GM23338 (cell line): ENCODE measurements at regions not wholly inside any gene's neighbourhood (a gene's known extent, or its start where the extent isn't known, plus 50 kb on each side); places are given as distances from the start of the nearest gene placed in this dataset.
A peak's percentile ranks its signal among the peaks of the same experiment; 100 is the strongest.

Source experiments
- CREB1 ChIP-seq: fragments of 250-450 bp; sonication (Bioruptor Pico); IDR thresholded peaks from 2 replicates; pipeline ENCODE4 v1.5.0; 2020; ENCODE audit warnings: low read depth, mild to moderate bottlenecking, moderate library complexity
- EZH2 ChIP-seq: fragments of 200-600 bp; sonication (generic); IDR thresholded peaks from one replicate; pipeline ENCODE4 v1.8.0; 2017; ENCODE audit warnings: antibody characterized with exemption, mild to moderate bottlenecking, low read depth; ENCODE audit not compliant: unreplicated experiment
- EZH2phosphoT487 ChIP-seq: fragments of 200-600 bp; sonication (generic); IDR thresholded peaks from one replicate; pipeline ENCODE4 v1.8.1; 2018; ENCODE audit warnings: antibody characterized with exemption; ENCODE audit not compliant: unreplicated experiment
- JUNB ChIP-seq: IDR thresholded peaks from one replicate; pipeline ENCODE4 v1.6.1; 2016; ENCODE audit warnings: antibody characterized with exemption; ENCODE audit not compliant: unreplicated experiment
- NANOG ChIP-seq: IDR thresholded peaks from 2 replicates; pipeline ENCODE4 v1.6.1; 2016; ENCODE audit warnings: antibody characterized with exemption, borderline replicate concordance
- POLR2AphosphoS5 ChIP-seq: IDR thresholded peaks from 2 replicates; pipeline ENCODE4 v1.6.1; 2016; ENCODE audit warnings: antibody characterized with exemption, low read depth
- STAT1 ChIP-seq: IDR thresholded peaks from one replicate; pipeline ENCODE4 v1.6.1; 2016; ENCODE audit warnings: antibody characterized with exemption; ENCODE audit not compliant: unreplicated experiment
- ZNF114 ChIP-seq: fragments of 250-450 bp; sonication (Bioruptor Pico); IDR thresholded peaks from 2 replicates; pipeline ENCODE4 v1.5.0; 2020; ENCODE audit warnings: mild to moderate bottlenecking, moderate library complexity
- ZNF331 ChIP-seq: fragments of 250-450 bp; sonication (Bioruptor Pico); IDR thresholded peaks from 2 replicates; pipeline ENCODE4 v1.5.0; 2020; ENCODE audit warnings: low read depth, mild to moderate bottlenecking, moderate library complexity
- TF ChIP-seq, protein P1 (sequence below), 2 experiments: fragments of 200-600 bp in 1 of 2; sonication (generic) in 1 of 2; conservative IDR thresholded peaks; 2 replicates each; pipeline versions ENCODE4 v1.5.1 to v1.6.1; 2016 to 2017; ENCODE audit warnings: antibody characterized with exemption in 2 of 2, low read depth in 2 of 2, mild to moderate bottlenecking in 2 of 2, moderate library complexity in 1 of 2
- TF ChIP-seq, protein P2 (sequence below): IDR thresholded peaks from one replicate; pipeline ENCODE4 v1.6.1; 2018; ENCODE audit warnings: antibody characterized with exemption; ENCODE audit not compliant: unreplicated experiment
- TF ChIP-seq, protein P3 (sequence below): fragments of 250-450 bp; sonication (Bioruptor Pico); IDR thresholded peaks from 2 replicates; pipeline ENCODE4 v1.5.0; 2020; ENCODE audit warnings: mild to moderate bottlenecking, moderate library complexity

DNA sequence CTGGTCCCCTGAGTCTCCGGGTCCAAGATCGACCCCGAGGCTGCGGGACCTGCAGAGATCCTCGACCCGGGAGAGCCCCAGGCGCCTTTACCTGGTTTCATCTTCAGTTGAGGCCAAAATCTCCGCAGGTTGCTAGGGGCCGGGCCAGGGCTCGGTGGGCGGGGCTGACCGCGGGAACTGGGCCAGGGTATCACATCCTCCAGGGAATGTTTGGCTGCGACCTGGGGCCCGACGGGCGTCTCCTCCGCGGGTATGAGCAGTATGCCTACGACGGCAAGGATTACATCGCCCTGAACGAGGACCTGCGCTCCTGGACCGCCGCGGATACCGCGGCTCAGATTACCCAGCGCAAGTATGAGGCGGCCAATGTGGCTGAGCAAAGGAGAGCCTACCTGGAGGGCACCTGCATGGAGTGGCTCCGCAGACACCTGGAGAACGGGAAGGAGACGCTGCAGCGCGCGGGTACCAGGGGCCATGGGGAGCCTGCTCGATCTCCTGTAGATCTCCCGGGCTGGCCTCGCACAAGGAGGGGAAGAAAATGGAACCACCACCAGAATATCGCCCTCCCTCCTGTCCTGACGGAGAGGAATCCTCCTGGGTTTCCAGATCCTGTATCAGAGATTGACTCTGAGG is 53.8 kb upstream of the POLR1H start:
- TF ChIP-seq, protein P1, sequence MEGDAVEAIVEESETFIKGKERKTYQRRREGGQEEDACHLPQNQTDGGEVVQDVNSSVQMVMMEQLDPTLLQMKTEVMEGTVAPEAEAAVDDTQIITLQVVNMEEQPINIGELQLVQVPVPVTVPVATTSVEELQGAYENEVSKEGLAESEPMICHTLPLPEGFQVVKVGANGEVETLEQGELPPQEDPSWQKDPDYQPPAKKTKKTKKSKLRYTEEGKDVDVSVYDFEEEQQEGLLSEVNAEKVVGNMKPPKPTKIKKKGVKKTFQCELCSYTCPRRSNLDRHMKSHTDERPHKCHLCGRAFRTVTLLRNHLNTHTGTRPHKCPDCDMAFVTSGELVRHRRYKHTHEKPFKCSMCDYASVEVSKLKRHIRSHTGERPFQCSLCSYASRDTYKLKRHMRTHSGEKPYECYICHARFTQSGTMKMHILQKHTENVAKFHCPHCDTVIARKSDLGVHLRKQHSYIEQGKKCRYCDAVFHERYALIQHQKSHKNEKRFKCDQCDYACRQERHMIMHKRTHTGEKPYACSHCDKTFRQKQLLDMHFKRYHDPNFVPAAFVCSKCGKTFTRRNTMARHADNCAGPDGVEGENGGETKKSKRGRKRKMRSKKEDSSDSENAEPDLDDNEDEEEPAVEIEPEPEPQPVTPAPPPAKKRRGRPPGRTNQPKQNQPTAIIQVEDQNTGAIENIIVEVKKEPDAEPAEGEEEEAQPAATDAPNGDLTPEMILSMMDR (conservative IDR thresholded peaks at IDR 0.05; ENCODE audit: low read depth in 2 of 2): no peak
- TF ChIP-seq, protein P2, sequence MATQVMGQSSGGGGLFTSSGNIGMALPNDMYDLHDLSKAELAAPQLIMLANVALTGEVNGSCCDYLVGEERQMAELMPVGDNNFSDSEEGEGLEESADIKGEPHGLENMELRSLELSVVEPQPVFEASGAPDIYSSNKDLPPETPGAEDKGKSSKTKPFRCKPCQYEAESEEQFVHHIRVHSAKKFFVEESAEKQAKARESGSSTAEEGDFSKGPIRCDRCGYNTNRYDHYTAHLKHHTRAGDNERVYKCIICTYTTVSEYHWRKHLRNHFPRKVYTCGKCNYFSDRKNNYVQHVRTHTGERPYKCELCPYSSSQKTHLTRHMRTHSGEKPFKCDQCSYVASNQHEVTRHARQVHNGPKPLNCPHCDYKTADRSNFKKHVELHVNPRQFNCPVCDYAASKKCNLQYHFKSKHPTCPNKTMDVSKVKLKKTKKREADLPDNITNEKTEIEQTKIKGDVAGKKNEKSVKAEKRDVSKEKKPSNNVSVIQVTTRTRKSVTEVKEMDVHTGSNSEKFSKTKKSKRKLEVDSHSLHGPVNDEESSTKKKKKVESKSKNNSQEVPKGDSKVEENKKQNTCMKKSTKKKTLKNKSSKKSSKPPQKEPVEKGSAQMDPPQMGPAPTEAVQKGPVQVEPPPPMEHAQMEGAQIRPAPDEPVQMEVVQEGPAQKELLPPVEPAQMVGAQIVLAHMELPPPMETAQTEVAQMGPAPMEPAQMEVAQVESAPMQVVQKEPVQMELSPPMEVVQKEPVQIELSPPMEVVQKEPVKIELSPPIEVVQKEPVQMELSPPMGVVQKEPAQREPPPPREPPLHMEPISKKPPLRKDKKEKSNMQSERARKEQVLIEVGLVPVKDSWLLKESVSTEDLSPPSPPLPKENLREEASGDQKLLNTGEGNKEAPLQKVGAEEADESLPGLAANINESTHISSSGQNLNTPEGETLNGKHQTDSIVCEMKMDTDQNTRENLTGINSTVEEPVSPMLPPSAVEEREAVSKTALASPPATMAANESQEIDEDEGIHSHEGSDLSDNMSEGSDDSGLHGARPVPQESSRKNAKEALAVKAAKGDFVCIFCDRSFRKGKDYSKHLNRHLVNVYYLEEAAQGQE: no peak
- TF ChIP-seq EZH2: no peak
- TF ChIP-seq JUNB: no peak
- no peak for TF ChIP-seq CREB1
- 0 out of 2 replicates have a peak, but pooled peaks have one; percentile 13 for TF ChIP-seq POLR2AphosphoS5
- TF ChIP-seq ZNF331 (CRISPR knock-in tag): no peak
- TF ChIP-seq EZH2phosphoT487: no peak
- TF ChIP-seq NANOG: no peak
- no peak for TF ChIP-seq STAT1
- TF ChIP-seq, protein P3, sequence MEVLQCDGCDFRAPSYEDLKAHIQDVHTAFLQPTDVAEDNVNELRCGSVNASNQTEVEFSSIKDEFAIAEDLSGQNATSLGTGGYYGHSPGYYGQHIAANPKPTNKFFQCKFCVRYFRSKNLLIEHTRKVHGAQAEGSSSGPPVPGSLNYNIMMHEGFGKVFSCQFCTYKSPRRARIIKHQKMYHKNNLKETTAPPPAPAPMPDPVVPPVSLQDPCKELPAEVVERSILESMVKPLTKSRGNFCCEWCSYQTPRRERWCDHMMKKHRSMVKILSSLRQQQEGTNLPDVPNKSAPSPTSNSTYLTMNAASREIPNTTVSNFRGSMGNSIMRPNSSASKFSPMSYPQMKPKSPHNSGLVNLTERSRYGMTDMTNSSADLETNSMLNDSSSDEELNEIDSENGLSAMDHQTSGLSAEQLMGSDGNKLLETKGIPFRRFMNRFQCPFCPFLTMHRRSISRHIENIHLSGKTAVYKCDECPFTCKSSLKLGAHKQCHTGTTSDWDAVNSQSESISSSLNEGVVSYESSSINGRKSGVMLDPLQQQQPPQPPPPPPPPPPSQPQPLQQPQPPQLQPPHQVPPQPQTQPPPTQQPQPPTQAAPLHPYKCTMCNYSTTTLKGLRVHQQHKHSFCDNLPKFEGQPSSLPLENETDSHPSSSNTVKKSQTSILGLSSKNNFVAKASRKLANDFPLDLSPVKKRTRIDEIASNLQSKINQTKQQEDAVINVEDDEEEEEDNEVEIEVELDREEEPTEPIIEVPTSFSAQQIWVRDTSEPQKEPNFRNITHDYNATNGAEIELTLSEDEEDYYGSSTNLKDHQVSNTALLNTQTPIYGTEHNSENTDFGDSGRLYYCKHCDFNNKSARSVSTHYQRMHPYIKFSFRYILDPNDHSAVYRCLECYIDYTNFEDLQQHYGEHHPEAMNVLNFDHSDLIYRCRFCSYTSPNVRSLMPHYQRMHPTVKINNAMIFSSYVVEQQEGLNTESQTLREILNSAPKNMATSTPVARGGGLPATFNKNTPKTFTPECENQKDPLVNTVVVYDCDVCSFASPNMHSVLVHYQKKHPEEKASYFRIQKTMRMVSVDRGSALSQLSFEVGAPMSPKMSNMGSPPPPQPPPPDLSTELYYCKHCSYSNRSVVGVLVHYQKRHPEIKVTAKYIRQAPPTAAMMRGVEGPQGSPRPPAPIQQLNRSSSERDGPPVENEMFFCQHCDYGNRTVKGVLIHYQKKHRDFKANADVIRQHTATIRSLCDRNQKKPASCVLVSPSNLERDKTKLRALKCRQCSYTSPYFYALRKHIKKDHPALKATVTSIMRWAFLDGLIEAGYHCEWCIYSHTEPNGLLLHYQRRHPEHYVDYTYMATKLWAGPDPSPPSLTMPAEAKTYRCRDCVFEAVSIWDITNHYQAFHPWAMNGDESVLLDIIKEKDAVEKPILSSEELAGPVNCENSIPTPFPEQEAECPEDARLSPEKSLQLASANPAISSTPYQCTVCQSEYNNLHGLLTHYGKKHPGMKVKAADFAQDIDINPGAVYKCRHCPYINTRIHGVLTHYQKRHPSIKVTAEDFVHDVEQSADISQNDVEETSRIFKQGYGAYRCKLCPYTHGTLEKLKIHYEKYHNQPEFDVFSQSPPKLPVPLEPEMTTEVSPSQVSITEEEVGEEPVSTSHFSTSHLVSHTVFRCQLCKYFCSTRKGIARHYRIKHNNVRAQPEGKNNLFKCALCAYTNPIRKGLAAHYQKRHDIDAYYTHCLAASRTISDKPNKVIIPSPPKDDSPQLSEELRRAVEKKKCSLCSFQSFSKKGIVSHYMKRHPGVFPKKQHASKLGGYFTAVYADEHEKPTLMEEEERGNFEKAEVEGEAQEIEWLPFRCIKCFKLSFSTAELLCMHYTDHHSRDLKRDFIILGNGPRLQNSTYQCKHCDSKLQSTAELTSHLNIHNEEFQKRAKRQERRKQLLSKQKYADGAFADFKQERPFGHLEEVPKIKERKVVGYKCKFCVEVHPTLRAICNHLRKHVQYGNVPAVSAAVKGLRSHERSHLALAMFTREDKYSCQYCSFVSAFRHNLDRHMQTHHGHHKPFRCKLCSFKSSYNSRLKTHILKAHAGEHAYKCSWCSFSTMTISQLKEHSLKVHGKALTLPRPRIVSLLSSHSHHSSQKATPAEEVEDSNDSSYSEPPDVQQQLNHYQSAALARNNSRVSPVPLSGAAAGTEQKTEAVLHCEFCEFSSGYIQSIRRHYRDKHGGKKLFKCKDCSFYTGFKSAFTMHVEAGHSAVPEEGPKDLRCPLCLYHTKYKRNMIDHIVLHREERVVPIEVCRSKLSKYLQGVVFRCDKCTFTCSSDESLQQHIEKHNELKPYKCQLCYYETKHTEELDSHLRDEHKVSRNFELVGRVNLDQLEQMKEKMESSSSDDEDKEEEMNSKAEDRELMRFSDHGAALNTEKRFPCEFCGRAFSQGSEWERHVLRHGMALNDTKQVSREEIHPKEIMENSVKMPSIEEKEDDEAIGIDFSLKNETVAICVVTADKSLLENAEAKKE (CRISPR knock-in tag): no peak
- TF ChIP-seq ZNF114 (CRISPR knock-in tag): no peak
